ENCODE measurements at regions not wholly inside any gene's neighbourhood (a gene's known extent, or its start where the extent isn't known, plus 50 kb on each side); places are given as distances from the start of the nearest gene placed in this dataset.
A peak's percentile ranks its signal among the peaks of the same experiment; 100 is the strongest.

- DNase-seq = no peak
- intact Hi-C loops (cut with DNase I) = no loop called here
Measured at GRCh38 chr5:18068826-18069225, 434.6 kb downstream of the TAF11L14 start.

GRCh38 chr5:18069790-18070189 is 435.5 kb downstream of the TAF11L14 start:
- intact Hi-C loops (cut with DNase I) = no loop called here

GRCh38 chr5:18072600-18072999 is 438.3 kb downstream of the TAF11L14 start:
- DNase-seq = no peak
- intact Hi-C loops (cut with DNase I) = no loop called here

More at GRCh38 chr5:18069790-18070189, 435.5 kb downstream of the TAF11L14 start:
- DNase-seq = no peak

- intact Hi-C loops (cut with DNase I) = no loop called here
- no peak for DNase-seq
Measured at GRCh38 chr5:18074961-18075360, 440.7 kb downstream of the TAF11L14 start.

GRCh38 chr5:18078157-18078556 is 443.9 kb downstream of the TAF11L14 start:
- intact Hi-C loops (cut with DNase I) = no loop called here
- DNase-seq = no peak

- intact Hi-C loops (cut with DNase I) = no loop called here
- no peak for DNase-seq
Measured at GRCh38 chr5:18079831-18080230, 445.6 kb downstream of the TAF11L14 start.

- intact Hi-C loops (cut with DNase I) = no loop called here
- no peak for DNase-seq
Measured at GRCh38 chr5:18088020-18088579, 453.8 kb downstream of the TAF11L14 start.

- DNase-seq = no peak
- intact Hi-C loops (cut with DNase I) = no loop called here
Measured at GRCh38 chr5:18090177-18090576, 455.9 kb downstream of the TAF11L14 start.

GRCh38 chr5:18091142-18091541 is 456.9 kb downstream of the TAF11L14 start:
- DNase-seq = no peak
- intact Hi-C loops (cut with DNase I) = no loop called here

- DNase-seq = no peak
- intact Hi-C loops (cut with DNase I) = no loop called here
Measured at GRCh38 chr5:18091758-18092157, 457.5 kb downstream of the TAF11L14 start.

GRCh38 chr5:18095061-18095460 is 460.8 kb downstream of the TAF11L14 start:
- DNase-seq = no peak
- intact Hi-C loops (cut with DNase I) = no loop called here

GRCh38 chr5:18097817-18098216 is 463.6 kb downstream of the TAF11L14 start:
- intact Hi-C loops (cut with DNase I) = no loop called here
- no peak for DNase-seq

GRCh38 chr5:18098691-18099090 is 464.4 kb downstream of the TAF11L14 start:
- no peak for DNase-seq
- intact Hi-C loops (cut with DNase I) = no loop called here

GRCh38 chr5:18099261-18099660 is 465.0 kb downstream of the TAF11L14 start:
- no peak for DNase-seq
- intact Hi-C loops (cut with DNase I) = no loop called here

GRCh38 chr5:18101532-18101931 is 467.3 kb downstream of the TAF11L14 start:
- intact Hi-C loops (cut with DNase I) = no loop called here
- DNase-seq = no peak

- DNase-seq = no peak
- intact Hi-C loops (cut with DNase I) = no loop called here
Measured at GRCh38 chr5:18102733-18103132, 468.5 kb downstream of the TAF11L14 start.

- intact Hi-C loops (cut with DNase I) = no loop called here
- DNase-seq = no peak
Measured at GRCh38 chr5:18105449-18105848, 471.2 kb downstream of the TAF11L14 start.

- DNase-seq = no peak
- intact Hi-C loops (cut with DNase I) = no loop called here
Measured at GRCh38 chr5:18111906-18112465, 477.7 kb downstream of the TAF11L14 start.

GRCh38 chr5:18113721-18114120 is 479.5 kb downstream of the TAF11L14 start:
- intact Hi-C loops (cut with DNase I) = no loop called here
- peak in 21 of 42 donors; percentile 5 to 57 (median 25) for DNase-seq

GRCh38 chr5:18114151-18114757 is 480.0 kb downstream of the TAF11L14 start:
- peak in 15 of 42 donors; percentile 3 to 62 (median 19) for DNase-seq
- intact Hi-C loops (cut with DNase I) = no loop called here

- peak in 1 of 42 donors; percentile 5 for DNase-seq
- intact Hi-C loops (cut with DNase I) = loop anchor here (5.0 kb wide), 1 partner anchor 901 kb away; the partner anchor contains the start of gene BASP1
Measured at GRCh38 chr5:18117968-18118367, 483.7 kb downstream of the TAF11L14 start.

Data from head of caudate nucleus (tissue), 42 donors.